ENCODE measurements at regions not wholly inside any gene's neighbourhood (a gene's known extent, or its start where the extent isn't known, plus 50 kb on each side); places are given as distances from the start of the nearest gene placed in this dataset.

DNA sequence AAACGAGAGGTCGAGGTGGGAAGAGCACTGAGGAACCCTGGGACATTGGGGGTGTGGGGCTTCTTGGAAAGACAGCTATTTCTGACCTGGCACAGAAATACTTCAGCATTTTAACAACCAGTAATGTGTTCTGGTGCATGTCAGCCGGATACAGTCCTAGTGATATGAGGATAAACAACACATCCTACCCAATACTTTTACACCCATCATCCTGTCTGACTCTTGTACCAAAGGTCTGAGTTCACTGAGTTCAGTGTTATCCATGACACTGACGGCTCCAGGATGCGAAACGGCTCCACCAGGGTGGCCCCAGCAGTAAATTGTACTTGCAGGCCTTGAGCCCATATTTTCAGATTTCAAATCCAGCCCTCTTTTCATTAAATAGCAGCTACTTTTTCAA is 65.9 kb upstream of the SH3BP4 start (continued):
- TF ChIP-seq NR3C1 (CRISPR knock-in tag; conservative IDR thresholded peaks at IDR 0.05; ENCODE audit: low read depth) (no peak), ZNF317 (CRISPR knock-in tag; IDR thresholded peaks at IDR 0.05; ENCODE audit: borderline replicate concordance, low read depth) (no peak), E2F5 (CRISPR knock-in tag; IDR thresholded peaks at IDR 0.05) (no peak), TEAD1 (CRISPR knock-in tag; IDR thresholded peaks at IDR 0.05) (no peak)
- TF ChIP-seq, protein P1, sequence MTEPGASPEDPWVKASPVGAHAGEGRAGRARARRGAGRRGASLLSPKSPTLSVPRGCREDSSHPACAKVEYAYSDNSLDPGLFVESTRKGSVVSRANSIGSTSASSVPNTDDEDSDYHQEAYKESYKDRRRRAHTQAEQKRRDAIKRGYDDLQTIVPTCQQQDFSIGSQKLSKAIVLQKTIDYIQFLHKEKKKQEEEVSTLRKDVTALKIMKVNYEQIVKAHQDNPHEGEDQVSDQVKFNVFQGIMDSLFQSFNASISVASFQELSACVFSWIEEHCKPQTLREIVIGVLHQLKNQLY (CRISPR knock-in tag; IDR thresholded peaks at IDR 0.05): no peak
- TF ChIP-seq, protein P2, sequence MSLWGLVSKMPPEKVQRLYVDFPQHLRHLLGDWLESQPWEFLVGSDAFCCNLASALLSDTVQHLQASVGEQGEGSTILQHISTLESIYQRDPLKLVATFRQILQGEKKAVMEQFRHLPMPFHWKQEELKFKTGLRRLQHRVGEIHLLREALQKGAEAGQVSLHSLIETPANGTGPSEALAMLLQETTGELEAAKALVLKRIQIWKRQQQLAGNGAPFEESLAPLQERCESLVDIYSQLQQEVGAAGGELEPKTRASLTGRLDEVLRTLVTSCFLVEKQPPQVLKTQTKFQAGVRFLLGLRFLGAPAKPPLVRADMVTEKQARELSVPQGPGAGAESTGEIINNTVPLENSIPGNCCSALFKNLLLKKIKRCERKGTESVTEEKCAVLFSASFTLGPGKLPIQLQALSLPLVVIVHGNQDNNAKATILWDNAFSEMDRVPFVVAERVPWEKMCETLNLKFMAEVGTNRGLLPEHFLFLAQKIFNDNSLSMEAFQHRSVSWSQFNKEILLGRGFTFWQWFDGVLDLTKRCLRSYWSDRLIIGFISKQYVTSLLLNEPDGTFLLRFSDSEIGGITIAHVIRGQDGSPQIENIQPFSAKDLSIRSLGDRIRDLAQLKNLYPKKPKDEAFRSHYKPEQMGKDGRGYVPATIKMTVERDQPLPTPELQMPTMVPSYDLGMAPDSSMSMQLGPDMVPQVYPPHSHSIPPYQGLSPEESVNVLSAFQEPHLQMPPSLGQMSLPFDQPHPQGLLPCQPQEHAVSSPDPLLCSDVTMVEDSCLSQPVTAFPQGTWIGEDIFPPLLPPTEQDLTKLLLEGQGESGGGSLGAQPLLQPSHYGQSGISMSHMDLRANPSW (CRISPR knock-in tag; conservative IDR thresholded peaks at IDR 0.05; ENCODE audit: low read depth): no peak

GRCh38 chr2:234885118-234885517 is 66.7 kb upstream of the SH3BP4 start:
- DNase-seq (ENCODE audit: low spot score) (no peak), ATAC-seq (no peak; the same call in 1 of the 2 replicates)
- peaks cover 7% of the 10 kb centered on the region; the same call in 1 of the 2 replicates for H3K36me3 Mint-ChIP-seq
- H3K4me1 Mint-ChIP-seq: peaks cover 52% of the 10 kb centered on the region
- no peaks in the 10 kb centered on the region for H3K27me3 Mint-ChIP-seq (ENCODE audit: low read depth)
- H3K27ac Mint-ChIP-seq: peak overlapping the region; percentile 37; the same call in 1 of the 2 replicates
- no peak overlapping the region for H3K4me3 Mint-ChIP-seq
- H3K9me3 Mint-ChIP-seq: peaks cover 10% of the 10 kb centered on the region
- POLR2A ChIA-PET: no interaction called here
- TF ChIP-seq GABPB1 (CRISPR knock-in tag; IDR thresholded peaks at IDR 0.05): no peak
- TF ChIP-seq ELF4 (CRISPR knock-in tag; IDR thresholded peaks at IDR 0.05; ENCODE audit: low read depth): no peak
- TF ChIP-seq, protein P3, sequence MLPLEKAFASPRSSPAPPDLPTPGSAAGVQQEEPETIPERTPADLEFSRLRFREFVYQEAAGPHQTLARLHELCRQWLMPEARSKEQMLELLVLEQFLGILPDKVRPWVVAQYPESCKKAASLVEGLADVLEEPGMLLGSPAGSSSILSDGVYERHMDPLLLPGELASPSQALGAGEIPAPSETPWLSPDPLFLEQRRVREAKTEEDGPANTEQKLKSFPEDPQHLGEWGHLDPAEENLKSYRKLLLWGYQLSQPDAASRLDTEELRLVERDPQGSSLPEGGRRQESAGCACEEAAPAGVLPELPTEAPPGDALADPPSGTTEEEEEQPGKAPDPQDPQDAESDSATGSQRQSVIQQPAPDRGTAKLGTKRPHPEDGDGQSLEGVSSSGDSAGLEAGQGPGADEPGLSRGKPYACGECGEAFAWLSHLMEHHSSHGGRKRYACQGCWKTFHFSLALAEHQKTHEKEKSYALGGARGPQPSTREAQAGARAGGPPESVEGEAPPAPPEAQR (CRISPR knock-in tag; IDR thresholded peaks at IDR 0.05): no peak
- TF ChIP-seq EMX1 (CRISPR knock-in tag; IDR thresholded peaks at IDR 0.05): no peak
- TF ChIP-seq NR3C1 (CRISPR knock-in tag; conservative IDR thresholded peaks at IDR 0.05; ENCODE audit: low read depth): no peak
- no peak for TF ChIP-seq CREM (CRISPR knock-in tag; IDR thresholded peaks at IDR 0.05)
- TF ChIP-seq, protein P2 (CRISPR knock-in tag; conservative IDR thresholded peaks at IDR 0.05; ENCODE audit: low read depth): no peak
- no peak for TF ChIP-seq SP1 (CRISPR knock-in tag; conservative IDR thresholded peaks at IDR 0.05)
- TF ChIP-seq CTCF (IDR thresholded peaks at IDR 0.05): no peak
- no peak for TF ChIP-seq ETV6 (CRISPR knock-in tag; IDR thresholded peaks at IDR 0.05)
- TF ChIP-seq SMAD4 (CRISPR knock-in tag; IDR thresholded peaks at IDR 0.05): no peak
- no peak for TF ChIP-seq KAT7 (CRISPR knock-in tag; IDR thresholded peaks at IDR 0.05; ENCODE audit: borderline replicate concordance)
- TF ChIP-seq ZNF317 (CRISPR knock-in tag; IDR thresholded peaks at IDR 0.05; ENCODE audit: borderline replicate concordance, low read depth): no peak
- TF ChIP-seq, protein P4, sequence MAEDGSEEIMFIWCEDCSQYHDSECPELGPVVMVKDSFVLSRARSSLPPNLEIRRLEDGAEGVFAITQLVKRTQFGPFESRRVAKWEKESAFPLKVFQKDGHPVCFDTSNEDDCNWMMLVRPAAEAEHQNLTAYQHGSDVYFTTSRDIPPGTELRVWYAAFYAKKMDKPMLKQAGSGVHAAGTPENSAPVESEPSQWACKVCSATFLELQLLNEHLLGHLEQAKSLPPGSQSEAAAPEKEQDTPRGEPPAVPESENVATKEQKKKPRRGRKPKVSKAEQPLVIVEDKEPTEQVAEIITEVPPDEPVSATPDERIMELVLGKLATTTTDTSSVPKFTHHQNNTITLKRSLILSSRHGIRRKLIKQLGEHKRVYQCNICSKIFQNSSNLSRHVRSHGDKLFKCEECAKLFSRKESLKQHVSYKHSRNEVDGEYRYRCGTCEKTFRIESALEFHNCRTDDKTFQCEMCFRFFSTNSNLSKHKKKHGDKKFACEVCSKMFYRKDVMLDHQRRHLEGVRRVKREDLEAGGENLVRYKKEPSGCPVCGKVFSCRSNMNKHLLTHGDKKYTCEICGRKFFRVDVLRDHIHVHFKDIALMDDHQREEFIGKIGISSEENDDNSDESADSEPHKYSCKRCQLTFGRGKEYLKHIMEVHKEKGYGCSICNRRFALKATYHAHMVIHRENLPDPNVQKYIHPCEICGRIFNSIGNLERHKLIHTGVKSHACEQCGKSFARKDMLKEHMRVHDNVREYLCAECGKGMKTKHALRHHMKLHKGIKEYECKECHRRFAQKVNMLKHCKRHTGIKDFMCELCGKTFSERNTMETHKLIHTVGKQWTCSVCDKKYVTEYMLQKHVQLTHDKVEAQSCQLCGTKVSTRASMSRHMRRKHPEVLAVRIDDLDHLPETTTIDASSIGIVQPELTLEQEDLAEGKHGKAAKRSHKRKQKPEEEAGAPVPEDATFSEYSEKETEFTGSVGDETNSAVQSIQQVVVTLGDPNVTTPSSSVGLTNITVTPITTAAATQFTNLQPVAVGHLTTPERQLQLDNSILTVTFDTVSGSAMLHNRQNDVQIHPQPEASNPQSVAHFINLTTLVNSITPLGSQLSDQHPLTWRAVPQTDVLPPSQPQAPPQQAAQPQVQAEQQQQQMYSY (CRISPR knock-in tag; IDR thresholded peaks at IDR 0.05): no peak
- CTCF ChIA-PET: interaction anchor here (1.3 kb wide), 1 partner anchor 340 kb away, joined by 4 read pairs; no protein-coding TSS in a partner anchor

Measured in WTC11 (cell line).